Neural progenitor cell (in vitro differentiated cells): ENCODE measurements at regions not wholly inside any gene's neighbourhood (a gene's known extent, or its start where the extent isn't known, plus 50 kb on each side); places are given as distances from the start of the nearest gene placed in this dataset.

ENCODE experiments used
- DNase-seq: peaks from one replicate; pipeline ENCODE4 v3.0.0-alpha.2; 2016; ENCODE audit warnings: low spot score
- H2AFZ ChIP-seq: fragments of 200-600 bp; sonication (generic); replicated peaks from 2 replicates; pipeline ENCODE4 v1.6.1; 2016; ENCODE audit warnings: antibody characterized with exemption
- H3F3A ChIP-seq: fragments of 200-600 bp; sonication (generic); 2 replicates; pipeline ENCODE4 v1.6.1; 2016; ENCODE audit warnings: antibody characterized with exemption, low read depth
- H3K27ac ChIP-seq: fragments of 200-600 bp; sonication (generic); 2 replicates; pipeline ENCODE4 v1.5.1; 2016; ENCODE audit warnings: mild to moderate bottlenecking
- H3K27me3 ChIP-seq: fragments of 200-600 bp; sonication (generic); 2 replicates; pipeline ENCODE4 v1.6.1; 2016; ENCODE audit warnings: mild to moderate bottlenecking, moderate library complexity
- H3K36me3 ChIP-seq: fragments of 200-600 bp; sonication (generic); 2 replicates; pipeline ENCODE4 v1.5.1; 2016
- H3K4me1 ChIP-seq: fragments of 200-600 bp; sonication (generic); 2 replicates; pipeline ENCODE4 v1.6.1; 2016; ENCODE audit warnings: mixed run types
- H3K4me2 ChIP-seq: fragments of 200-600 bp; sonication (generic); 2 replicates; pipeline ENCODE4 v1.6.1; 2016
- H3K4me3 ChIP-seq: fragments of 200-600 bp; sonication (generic); 2 replicates; pipeline ENCODE4 v1.5.1; 2016
- H3K79me2 ChIP-seq: fragments of 200-600 bp; sonication (generic); 2 replicates; pipeline ENCODE4 v1.6.1; 2016; ENCODE audit warnings: low read depth
- H3K9ac ChIP-seq: fragments of 200-600 bp; sonication (generic); 2 replicates; pipeline ENCODE4 v1.6.1; 2016
- H3K9me3 ChIP-seq: fragments of 200-600 bp; sonication (generic); 2 replicates; pipeline ENCODE4 v1.5.1; 2016; ENCODE audit warnings: low read depth
- H4K20me1 ChIP-seq: fragments of 200-600 bp; sonication (generic); 2 replicates; pipeline ENCODE4 v1.6.1; 2016; ENCODE audit warnings: low read depth
- H3K27ac Mint-ChIP-seq: 3 replicates; pipeline ENCODE4 v1.8.0; 2021; ENCODE audit warnings: mixed read lengths
- H3K27me3 Mint-ChIP-seq: 2 replicates; pipeline ENCODE4 v1.8.0; 2022; ENCODE audit warnings: low read depth, mild to moderate bottlenecking, inconsistent platforms, moderate library complexity, mixed read lengths; ENCODE audit not compliant: insufficient read depth
- H3K36me3 Mint-ChIP-seq: 3 replicates; pipeline ENCODE4 v1.8.0; 2021; ENCODE audit warnings: mixed read lengths
- H3K4me1 Mint-ChIP-seq: 3 replicates; pipeline ENCODE4 v1.8.0; 2021; ENCODE audit warnings: mixed read lengths
- H3K4me3 Mint-ChIP-seq: 3 replicates; pipeline ENCODE4 v1.8.0; 2021; ENCODE audit warnings: mild to moderate bottlenecking, moderate library complexity, mixed read lengths
- H3K9me3 Mint-ChIP-seq: 3 replicates; pipeline ENCODE4 v1.8.0; 2020; ENCODE audit warnings: mixed read lengths
- CTCF ChIP-seq: fragments of 200-600 bp; sonication (generic); IDR thresholded peaks from 2 replicates; pipeline ENCODE4 v1.5.1; 2017; ENCODE audit warnings: antibody characterized with exemption, mild to moderate bottlenecking
- EZH2 ChIP-seq: fragments of 200-600 bp; sonication (generic); IDR thresholded peaks from 2 replicates; pipeline ENCODE4 v1.6.1; 2017; ENCODE audit warnings: antibody characterized with exemption, mild to moderate bottlenecking, moderate library complexity
- EZH2phosphoT487 ChIP-seq: fragments of 200-600 bp; sonication (generic); IDR thresholded peaks from 2 replicates; pipeline ENCODE4 v1.6.1; 2017; ENCODE audit warnings: antibody characterized with exemption

- no peaks in the 10 kb centered on the region for H3K9me3 Mint-ChIP-seq
- H3K4me3 Mint-ChIP-seq = no peak overlapping the region
- no peaks in the 10 kb centered on the region for H3K27me3 Mint-ChIP-seq
- Histone ChIP-seq H3K4me2 (no peak overlapping the region), H2AFZ (no peak overlapping the region), H3K27me3 (no peaks in the 10 kb centered on the region), H3K36me3 (no peaks in the 10 kb centered on the region), H3F3A (no peaks in the 10 kb centered on the region), H3K9ac (no peak overlapping the region), H4K20me1 (no peaks in the 10 kb centered on the region), H3K27ac (no peak overlapping the region), H3K4me1 (no peaks in the 10 kb centered on the region), H3K79me2 (no peaks in the 10 kb centered on the region), H3K4me3 (no peak overlapping the region), H3K9me3 (no peaks in the 10 kb centered on the region)
- no peak for DNase-seq
- no peak overlapping the region for H3K27ac Mint-ChIP-seq
- no peaks in the 10 kb centered on the region for H3K36me3 Mint-ChIP-seq
- H3K4me1 Mint-ChIP-seq = no peaks in the 10 kb centered on the region
- no peak for TF ChIP-seq CTCF
- no peak for TF ChIP-seq EZH2phosphoT487
- TF ChIP-seq EZH2 = no peak
These were observed 330.2 kb downstream of the KLF12 start for GRCh38 chr13:73803997-73804396.

GRCh38 chr13:73800011-73800410 lies 334.2 kb downstream of the KLF12 start:
- H3K9ac ChIP-seq = no peak overlapping the region
- Mint-ChIP-seq H3K36me3 (peaks cover 2% of the 10 kb centered on the region), H3K4me1 (no peaks in the 10 kb centered on the region), H3K27ac (no peak overlapping the region), H3K27me3 (no peaks in the 10 kb centered on the region), H3K4me3 (no peak overlapping the region), H3K9me3 (no peaks in the 10 kb centered on the region)
- H3K9me3 ChIP-seq = no peaks in the 10 kb centered on the region
- H2AFZ ChIP-seq = no peak overlapping the region
- H3K27ac ChIP-seq = no peak overlapping the region
- H3K27me3 ChIP-seq = no peaks in the 10 kb centered on the region
- H3K4me3 ChIP-seq = no peak overlapping the region
- no peak for DNase-seq
- no peak for TF ChIP-seq CTCF
- no peaks in the 10 kb centered on the region for H3K79me2 ChIP-seq
- no peaks in the 10 kb centered on the region for H3K4me1 ChIP-seq
- no peak overlapping the region for H3K4me2 ChIP-seq
- no peaks in the 10 kb centered on the region for H3F3A ChIP-seq
- no peaks in the 10 kb centered on the region for H4K20me1 ChIP-seq
- no peaks in the 10 kb centered on the region for H3K36me3 ChIP-seq

GRCh38 chr13:73794755-73795154 lies 339.4 kb downstream of the KLF12 start:
- no peaks in the 10 kb centered on the region for H3K4me1 ChIP-seq
- peaks cover 3% of the 10 kb centered on the region for H3K9me3 Mint-ChIP-seq
- H3K27ac ChIP-seq = no peak overlapping the region
- H3K4me1 Mint-ChIP-seq = no peaks in the 10 kb centered on the region
- no peak overlapping the region for H3K4me3 Mint-ChIP-seq
- H3K27ac Mint-ChIP-seq = no peak overlapping the region
- no peaks in the 10 kb centered on the region for H3F3A ChIP-seq
- no peaks in the 10 kb centered on the region for H3K9me3 ChIP-seq
- H3K36me3 Mint-ChIP-seq = peaks cover 6% of the 10 kb centered on the region
- no peak overlapping the region for H3K9ac ChIP-seq
- DNase-seq = no peak
- H3K4me3 ChIP-seq = no peak overlapping the region
- H3K79me2 ChIP-seq = no peaks in the 10 kb centered on the region
- no peaks in the 10 kb centered on the region for H3K27me3 Mint-ChIP-seq
- no peak overlapping the region for H3K4me2 ChIP-seq
- H4K20me1 ChIP-seq = no peaks in the 10 kb centered on the region
- no peaks in the 10 kb centered on the region for H3K36me3 ChIP-seq
- no peak overlapping the region for H2AFZ ChIP-seq
- TF ChIP-seq EZH2 = no peak
- no peak for TF ChIP-seq EZH2phosphoT487
- TF ChIP-seq CTCF = no peak
- no peaks in the 10 kb centered on the region for H3K27me3 ChIP-seq

- Histone ChIP-seq H3K79me2 (no peaks in the 10 kb centered on the region), H3K9ac (no peak overlapping the region), H3K4me3 (no peak overlapping the region), H2AFZ (no peak overlapping the region), H3K27ac (no peak overlapping the region), H3K4me2 (no peak overlapping the region), H4K20me1 (no peaks in the 10 kb centered on the region), H3K27me3 (no peaks in the 10 kb centered on the region), H3K9me3 (no peaks in the 10 kb centered on the region), H3F3A (no peaks in the 10 kb centered on the region), H3K4me1 (no peaks in the 10 kb centered on the region), H3K36me3 (no peaks in the 10 kb centered on the region)
- TF ChIP-seq EZH2 = no peak
- no peak for TF ChIP-seq CTCF
- no peak for TF ChIP-seq EZH2phosphoT487
- no peak overlapping the region for H3K27ac Mint-ChIP-seq
- peaks cover 6% of the 10 kb centered on the region for H3K36me3 Mint-ChIP-seq
- no peaks in the 10 kb centered on the region for H3K4me1 Mint-ChIP-seq
- no peaks in the 10 kb centered on the region for H3K27me3 Mint-ChIP-seq
- peaks cover 3% of the 10 kb centered on the region for H3K9me3 Mint-ChIP-seq
- no peak for DNase-seq
- no peak overlapping the region for H3K4me3 Mint-ChIP-seq
These were observed 340.8 kb downstream of the KLF12 start for GRCh38 chr13:73793361-73793760.
